IMR-90 (cell line): ENCODE measurements at regions not wholly inside any gene's neighbourhood (a gene's known extent, or its start where the extent isn't known, plus 50 kb on each side); places are given as distances from the start of the nearest gene placed in this dataset.

Source experiments
- CEBPB ChIP-seq: IDR thresholded peaks from 2 replicates; pipeline ENCODE4 v1.6.1; 2012; ENCODE audit warnings: low read depth, low read length, improper control_type of control experiment
- FOS ChIP-seq: fragments of 150-350 bp; IDR thresholded peaks from 2 replicates; pipeline ENCODE4 v1.6.1; 2016; ENCODE audit warnings: low read depth, low read length
- MAFK ChIP-seq: IDR thresholded peaks from 2 replicates; pipeline ENCODE4 v1.6.1; 2012; ENCODE audit warnings: low read depth, low read length, improper control_type of control experiment
- MAZ ChIP-seq: IDR thresholded peaks from 2 replicates; pipeline ENCODE4 v1.6.1; 2012; ENCODE audit warnings: low read depth, mild to moderate bottlenecking, low read length, improper control_type of control experiment, moderate library complexity, borderline replicate concordance
- MXI1 ChIP-seq: IDR thresholded peaks from 2 replicates; pipeline ENCODE4 v1.6.1; 2012; ENCODE audit warnings: low read depth, mild to moderate bottlenecking, low read length, moderate library complexity, borderline replicate concordance
- POLR2A ChIP-seq: IDR thresholded peaks from 2 replicates; pipeline ENCODE4 v1.6.1; 2012; ENCODE audit warnings: mild to moderate bottlenecking, low read depth, low read length
- RAD21 ChIP-seq: IDR thresholded peaks from 2 replicates; pipeline ENCODE4 v1.6.1; 2012; ENCODE audit warnings: low read length, improper control_type of control experiment
- RCOR1 ChIP-seq: IDR thresholded peaks from 2 replicates; pipeline ENCODE4 v1.6.1; 2012; ENCODE audit warnings: mild to moderate bottlenecking, low read length, improper control_type of control experiment; ENCODE audit not compliant: insufficient replicate concordance
- RFX5 ChIP-seq: IDR thresholded peaks from 2 replicates; pipeline ENCODE4 v1.8.0; 2012; ENCODE audit warnings: low read depth, mild to moderate bottlenecking, low read length, moderate library complexity
- SMC3 ChIP-seq: fragments of 150-350 bp; IDR thresholded peaks from 2 replicates; pipeline ENCODE4 v1.6.1; 2016; ENCODE audit warnings: low read depth, mild to moderate bottlenecking, antibody characterized with exemption, low read length, moderate library complexity
- TF ChIP-seq, protein P1 (sequence below): conservative IDR thresholded peaks from 2 replicates; pipeline ENCODE4 v1.5.1; 2012; ENCODE audit warnings: mild to moderate bottlenecking, low read depth, low read length, improper control_type of control experiment
- TF ChIP-seq, protein P2 (sequence below): fragments of 150-350 bp; IDR thresholded peaks from 2 replicates; pipeline ENCODE4 v1.6.1; 2017; ENCODE audit warnings: mild to moderate bottlenecking, antibody characterized with exemption, low read length, low read depth

DNA sequence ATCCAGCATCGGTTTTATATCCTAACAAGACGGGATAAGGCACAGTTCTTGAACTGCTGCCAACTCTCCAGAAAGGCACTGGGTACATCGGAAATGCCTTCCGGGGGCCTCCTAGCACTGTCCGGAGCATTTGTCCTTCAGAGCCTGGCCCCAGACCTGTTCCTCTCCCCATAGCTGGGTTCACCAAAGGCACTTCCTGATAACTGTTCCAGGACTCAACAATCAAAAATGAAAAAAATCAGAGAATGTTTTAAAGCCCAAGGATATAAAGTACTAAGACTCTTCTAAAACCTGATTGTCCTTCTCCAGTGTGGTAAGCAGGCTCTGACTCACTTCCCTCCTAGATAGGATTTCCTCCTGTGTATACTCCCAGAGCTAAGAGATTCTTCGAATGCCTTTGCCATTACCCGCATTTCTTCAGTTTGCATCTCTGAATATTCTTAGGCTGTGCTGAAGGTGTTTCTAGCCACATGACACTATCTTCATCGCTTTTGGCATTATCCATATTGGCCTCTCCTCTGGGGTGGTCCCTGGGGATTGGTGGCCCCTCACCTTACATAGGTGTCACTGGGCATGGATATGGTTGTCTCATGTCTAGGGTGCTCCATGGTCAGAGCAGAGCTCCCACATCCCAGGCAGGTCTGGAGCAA is 112.9 kb downstream of the ZBTB18 start:
- TF ChIP-seq, protein P1, sequence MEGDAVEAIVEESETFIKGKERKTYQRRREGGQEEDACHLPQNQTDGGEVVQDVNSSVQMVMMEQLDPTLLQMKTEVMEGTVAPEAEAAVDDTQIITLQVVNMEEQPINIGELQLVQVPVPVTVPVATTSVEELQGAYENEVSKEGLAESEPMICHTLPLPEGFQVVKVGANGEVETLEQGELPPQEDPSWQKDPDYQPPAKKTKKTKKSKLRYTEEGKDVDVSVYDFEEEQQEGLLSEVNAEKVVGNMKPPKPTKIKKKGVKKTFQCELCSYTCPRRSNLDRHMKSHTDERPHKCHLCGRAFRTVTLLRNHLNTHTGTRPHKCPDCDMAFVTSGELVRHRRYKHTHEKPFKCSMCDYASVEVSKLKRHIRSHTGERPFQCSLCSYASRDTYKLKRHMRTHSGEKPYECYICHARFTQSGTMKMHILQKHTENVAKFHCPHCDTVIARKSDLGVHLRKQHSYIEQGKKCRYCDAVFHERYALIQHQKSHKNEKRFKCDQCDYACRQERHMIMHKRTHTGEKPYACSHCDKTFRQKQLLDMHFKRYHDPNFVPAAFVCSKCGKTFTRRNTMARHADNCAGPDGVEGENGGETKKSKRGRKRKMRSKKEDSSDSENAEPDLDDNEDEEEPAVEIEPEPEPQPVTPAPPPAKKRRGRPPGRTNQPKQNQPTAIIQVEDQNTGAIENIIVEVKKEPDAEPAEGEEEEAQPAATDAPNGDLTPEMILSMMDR: no peak
- no peak for TF ChIP-seq RCOR1
- TF ChIP-seq FOS: peak; percentile 74; the same call in 1 of the 2 replicates
- TF ChIP-seq MAFK: no peak
- no peak for TF ChIP-seq SMC3
- no peak for TF ChIP-seq POLR2A
- TF ChIP-seq MAZ: no peak
- no peak for TF ChIP-seq RFX5
- TF ChIP-seq, protein P2, sequence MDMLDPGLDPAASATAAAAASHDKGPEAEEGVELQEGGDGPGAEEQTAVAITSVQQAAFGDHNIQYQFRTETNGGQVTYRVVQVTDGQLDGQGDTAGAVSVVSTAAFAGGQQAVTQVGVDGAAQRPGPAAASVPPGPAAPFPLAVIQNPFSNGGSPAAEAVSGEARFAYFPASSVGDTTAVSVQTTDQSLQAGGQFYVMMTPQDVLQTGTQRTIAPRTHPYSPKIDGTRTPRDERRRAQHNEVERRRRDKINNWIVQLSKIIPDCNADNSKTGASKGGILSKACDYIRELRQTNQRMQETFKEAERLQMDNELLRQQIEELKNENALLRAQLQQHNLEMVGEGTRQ: 0 out of 2 replicates have a peak, but pooled peaks have one; percentile 28
- peak; percentile 62; the same call in 1 of the 2 replicates for TF ChIP-seq CEBPB
- TF ChIP-seq MXI1: no peak
- no peak; the same call in none of the 2 replicates for TF ChIP-seq RAD21
